Mesodermal cell (in vitro differentiated cells): ENCODE measurements at regions not wholly inside any gene's neighbourhood (a gene's known extent, or its start where the extent isn't known, plus 50 kb on each side); places are given as distances from the start of the nearest gene placed in this dataset.

ENCODE experiments used
- H3K27ac ChIP-seq: 2 replicates; pipeline ENCODE4 v1.7.0; 2013; ENCODE audit warnings: mild to moderate bottlenecking, low read depth, low read length, moderate library complexity; ENCODE audit not compliant: severe bottlenecking
- H3K36me3 ChIP-seq: 2 replicates; pipeline ENCODE4 v1.7.1; 2013; ENCODE audit warnings: mild to moderate bottlenecking, low read length, moderate library complexity; ENCODE audit not compliant: control insufficient read depth, insufficient read depth
- H3K4me1 ChIP-seq: one replicate; pipeline ENCODE4 v1.7.1; 2013; ENCODE audit warnings: mild to moderate bottlenecking, low read length; ENCODE audit not compliant: insufficient read depth, control insufficient read depth, poor library complexity, severe bottlenecking
- H3K4me3 ChIP-seq: 2 replicates; pipeline ENCODE4 v1.7.0; 2013; ENCODE audit warnings: low read length, control low read depth, mild to moderate bottlenecking; ENCODE audit not compliant: insufficient read depth, poor library complexity, severe bottlenecking; ENCODE audit errors: extremely low read depth
- H3K9me3 ChIP-seq: 2 replicates; pipeline ENCODE4 v1.7.1; 2013; ENCODE audit warnings: mild to moderate bottlenecking, low read length, moderate library complexity; ENCODE audit not compliant: control insufficient read depth
- WGBS, 2 experiments: methylation state at CpG; one replicate each; pipeline ENCODE4 v1.1.5; 2013; ENCODE audit warnings: missing lambda C conversion rate in 2 of 2; ENCODE audit not compliant: insufficient coverage in 2 of 2; 5-methylcytosine and 5-hydroxymethylcytosine counted together

DNA sequence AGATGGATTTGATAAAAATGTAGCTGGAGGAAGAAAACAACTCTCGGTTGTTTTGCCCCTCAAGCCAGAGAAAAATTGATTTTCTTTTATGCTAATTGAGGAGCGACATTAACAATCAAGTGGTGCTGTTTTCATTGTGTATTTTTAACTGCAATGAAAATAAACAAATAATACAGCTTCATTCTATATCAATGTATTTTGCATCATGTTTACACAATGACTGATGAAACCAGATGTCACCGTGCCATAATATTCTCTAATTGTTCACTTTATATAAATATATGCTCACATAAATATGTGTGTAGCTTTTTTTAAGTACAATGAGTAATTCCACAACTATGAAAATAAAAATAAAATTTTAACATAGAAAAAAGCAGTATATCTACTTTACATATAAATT lies 139.0 kb upstream of the PRDM9 start:
- H3K4me1 ChIP-seq: no peaks in the 10 kb centered on the region
- no CpG with 5 or more reads among the region's 3 CpGs for WGBS, 2 experiments
- H3K9me3 ChIP-seq: no peaks in the 10 kb centered on the region
- H3K36me3 ChIP-seq: no peaks in the 10 kb centered on the region
- no peak overlapping the region for H3K27ac ChIP-seq
- H3K4me3 ChIP-seq: no peak overlapping the region

DNA sequence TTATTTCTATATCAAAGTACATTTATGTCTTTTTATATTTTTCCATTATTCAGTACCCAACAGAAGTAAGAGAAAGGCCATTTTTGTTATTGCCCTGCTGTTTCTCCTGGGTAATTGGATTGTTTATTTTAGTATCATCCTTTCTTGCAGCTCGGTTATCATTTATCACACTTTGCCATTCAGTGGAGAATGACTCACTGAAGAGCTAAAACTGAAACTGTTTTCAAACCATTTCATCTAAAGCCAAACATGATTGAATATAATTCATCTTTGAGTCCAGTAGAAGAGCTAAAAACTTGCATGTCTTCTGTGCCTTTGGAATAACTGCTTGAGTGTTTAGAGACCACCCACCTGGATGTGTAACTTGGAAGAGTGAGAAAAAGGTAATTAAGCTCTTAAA lies 139.5 kb upstream of the PRDM9 start:
- Histone ChIP-seq H3K4me1 (no peaks in the 10 kb centered on the region), H3K27ac (no peak overlapping the region), H3K4me3 (no peak overlapping the region), H3K36me3 (no peaks in the 10 kb centered on the region), H3K9me3 (peaks cover 3% of the 10 kb centered on the region)
- WGBS, 2 experiments: no CpG with 5 or more reads among the region's 1 CpG

DNA sequence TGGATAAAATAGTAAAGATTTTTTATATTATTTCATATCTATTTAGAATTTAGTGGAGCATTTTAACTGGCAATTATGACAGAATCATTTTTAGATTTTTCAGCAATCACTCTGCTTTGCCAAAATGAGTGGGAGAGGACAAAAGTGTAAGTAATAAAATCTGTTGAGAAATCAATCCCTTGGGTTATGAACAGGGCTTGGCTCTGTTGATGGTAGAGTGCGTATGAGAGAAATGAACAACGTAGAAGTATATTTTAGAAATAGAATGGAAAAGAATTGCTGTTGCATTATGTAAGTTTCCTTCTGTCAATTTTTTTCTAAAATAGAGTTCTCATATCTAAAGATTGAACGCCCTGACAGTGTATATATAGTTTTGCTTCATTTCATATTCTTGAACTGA lies 154.1 kb upstream of the PRDM9 start:
- Histone ChIP-seq H3K4me1 (no peaks in the 10 kb centered on the region), H3K4me3 (no peak overlapping the region), H3K9me3 (no peaks in the 10 kb centered on the region), H3K36me3 (no peaks in the 10 kb centered on the region), H3K27ac (no peak overlapping the region)
- WGBS, 2 experiments: 94 to 100% methylated on average over 1 to 2 of the region's 3 CpGs

DNA sequence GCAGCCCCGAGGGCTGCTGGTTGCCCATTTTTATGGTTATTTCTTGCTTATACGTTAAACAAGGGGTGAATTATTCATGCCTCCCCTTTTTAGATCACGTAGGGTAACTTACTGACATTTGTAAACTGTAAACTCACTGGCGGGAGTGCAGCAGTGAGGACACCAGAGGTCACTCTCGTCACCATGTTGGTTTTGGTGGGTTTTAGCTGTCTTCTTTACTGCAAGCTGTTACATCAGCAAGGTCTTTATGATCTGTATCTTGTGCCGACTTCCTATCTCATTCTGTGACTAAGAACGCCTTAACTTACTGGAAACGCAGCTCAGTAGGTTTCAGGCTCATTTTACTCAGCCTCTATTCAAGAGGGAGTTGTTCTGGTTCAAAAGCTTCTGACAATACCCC lies 155.0 kb upstream of the PRDM9 start:
- 60 to 73% methylated on average over 1 to 7 of the region's 8 CpGs for WGBS, 2 experiments
- no peak overlapping the region for H3K4me3 ChIP-seq
- H3K27ac ChIP-seq: no peak overlapping the region
- no peaks in the 10 kb centered on the region for H3K9me3 ChIP-seq
- no peaks in the 10 kb centered on the region for H3K36me3 ChIP-seq
- no peaks in the 10 kb centered on the region for H3K4me1 ChIP-seq

DNA sequence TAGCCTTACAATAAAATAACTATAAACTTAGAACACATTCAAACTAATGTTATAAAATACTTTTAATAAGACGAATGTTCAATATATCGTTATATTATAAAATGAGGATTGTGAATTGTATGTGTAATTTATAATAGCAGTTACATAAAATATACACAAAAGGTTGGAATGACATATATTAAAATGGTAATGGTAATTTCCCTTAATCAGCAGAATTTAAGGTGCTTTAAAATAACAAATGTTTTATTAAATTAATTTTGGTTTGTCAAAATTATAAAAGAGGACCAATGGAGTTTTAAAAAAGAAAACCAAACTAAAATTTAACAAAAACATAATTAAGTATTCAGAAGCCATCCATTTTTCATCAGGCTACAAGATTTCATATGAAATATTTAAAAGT lies 164.3 kb upstream of the PRDM9 start:
- WGBS, 2 experiments: no CpG with 5 or more reads among the region's 2 CpGs
- Histone ChIP-seq H3K27ac (no peak overlapping the region), H3K4me3 (no peak overlapping the region), H3K9me3 (no peaks in the 10 kb centered on the region), H3K4me1 (no peaks in the 10 kb centered on the region), H3K36me3 (no peaks in the 10 kb centered on the region)

DNA sequence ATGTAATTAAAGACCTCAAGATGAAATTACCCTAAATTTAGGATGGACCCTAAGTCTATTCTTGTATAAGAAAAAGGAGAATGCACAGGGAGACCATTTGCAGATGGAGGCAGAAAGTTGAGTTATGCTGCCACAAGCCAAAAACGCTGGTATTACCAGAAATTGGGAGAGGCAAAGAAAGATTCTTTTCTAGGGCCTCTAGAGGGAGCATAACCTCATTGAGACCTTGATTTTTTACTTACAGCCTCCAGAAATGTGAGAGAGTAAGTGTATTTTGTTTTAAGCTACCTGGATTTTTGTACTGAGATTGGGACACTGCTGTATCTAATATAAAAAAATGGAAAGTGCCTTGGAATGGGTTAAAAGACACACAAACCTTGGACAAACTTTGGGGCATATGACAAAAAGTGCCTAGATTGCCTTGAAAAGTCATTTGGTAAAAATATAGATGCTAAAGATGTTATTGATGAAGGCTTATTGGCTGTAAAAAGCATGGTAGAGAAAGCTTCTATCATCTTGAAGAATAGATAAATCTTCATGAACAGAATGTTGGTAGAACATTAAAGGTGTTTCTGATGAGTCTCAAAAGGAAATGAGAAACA lies 174.7 kb upstream of the PRDM9 start:
- H3K4me3 ChIP-seq: no peak overlapping the region
- WGBS, 2 experiments: 0 to 20% methylated on average over 1 of the region's 1 CpG
- no peaks in the 10 kb centered on the region for H3K36me3 ChIP-seq
- no peaks in the 10 kb centered on the region for H3K9me3 ChIP-seq
- H3K4me1 ChIP-seq: no peaks in the 10 kb centered on the region
- H3K27ac ChIP-seq: no peak overlapping the region

DNA sequence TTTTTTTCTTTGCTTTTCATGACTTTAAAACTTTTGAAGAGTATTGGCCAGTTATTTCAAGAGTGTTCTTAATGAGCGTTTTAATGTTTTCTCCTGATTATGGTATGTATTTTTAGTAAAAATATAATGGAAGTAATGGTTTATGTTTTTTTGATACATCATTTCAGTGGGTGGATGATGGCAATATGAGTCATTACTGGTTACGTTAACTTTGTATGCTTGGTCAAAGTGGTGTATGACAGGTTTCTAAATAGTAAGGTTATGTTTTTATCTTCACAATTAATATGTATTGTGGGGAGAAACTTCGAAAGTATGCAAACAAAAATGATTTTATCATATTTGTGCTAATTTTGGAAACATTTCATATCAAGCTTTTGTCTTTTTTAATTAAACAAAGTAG lies 176.7 kb upstream of the PRDM9 start:
- H3K4me1 ChIP-seq: no peaks in the 10 kb centered on the region
- H3K4me3 ChIP-seq: no peak overlapping the region
- H3K27ac ChIP-seq: no peak overlapping the region
- H3K36me3 ChIP-seq: no peaks in the 10 kb centered on the region
- H3K9me3 ChIP-seq: no peaks in the 10 kb centered on the region
- 91% methylated on average over 1 of the region's 3 CpGs; no CpG with 5 or more reads in 1 of the 2 experiments for WGBS, 2 experiments

DNA sequence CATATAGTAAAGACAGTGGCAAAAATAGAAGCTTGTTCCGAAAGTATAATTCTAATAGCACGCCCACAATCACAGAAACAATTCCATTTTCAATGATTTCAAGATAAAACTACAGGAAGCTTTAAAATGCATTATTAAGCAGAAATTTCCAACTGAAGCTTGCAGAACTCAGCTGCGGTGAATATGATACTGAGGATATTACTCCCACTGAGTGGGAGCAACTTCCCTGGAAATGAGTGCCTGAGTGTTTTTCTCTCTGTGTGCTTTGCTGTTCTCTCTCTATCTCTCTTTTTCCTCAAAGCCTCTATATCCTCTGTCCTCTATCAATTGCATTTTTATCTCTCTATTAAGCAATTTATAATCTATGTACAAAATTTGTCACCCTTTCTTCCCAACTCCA lies 187.5 kb upstream of the PRDM9 start:
- 100% methylated on average over 1 to 2 of the region's 3 CpGs for WGBS, 2 experiments
- Histone ChIP-seq H3K9me3 (no peaks in the 10 kb centered on the region), H3K4me3 (no peak overlapping the region), H3K4me1 (no peaks in the 10 kb centered on the region), H3K27ac (no peak overlapping the region), H3K36me3 (no peaks in the 10 kb centered on the region)

DNA sequence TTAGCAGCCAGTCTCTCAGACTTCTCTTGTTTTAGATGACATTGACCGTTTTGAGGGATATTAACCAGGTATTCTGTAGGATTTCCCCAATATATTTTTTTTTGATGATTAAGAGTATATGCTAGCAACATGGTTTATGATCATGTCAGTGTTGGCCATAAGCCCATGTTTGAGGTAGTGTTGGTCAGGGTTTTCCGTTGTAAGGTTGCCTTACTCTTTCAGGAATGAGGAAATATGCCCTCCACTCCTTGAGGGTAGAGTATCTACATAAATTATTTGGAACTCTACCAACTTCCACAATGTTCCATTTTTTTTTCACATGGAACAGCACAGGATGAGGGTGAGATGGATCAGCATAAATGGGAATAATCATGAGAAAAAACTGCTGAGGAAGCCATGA lies 188.4 kb upstream of the PRDM9 start:
- H3K4me3 ChIP-seq: no peak overlapping the region

DNA sequence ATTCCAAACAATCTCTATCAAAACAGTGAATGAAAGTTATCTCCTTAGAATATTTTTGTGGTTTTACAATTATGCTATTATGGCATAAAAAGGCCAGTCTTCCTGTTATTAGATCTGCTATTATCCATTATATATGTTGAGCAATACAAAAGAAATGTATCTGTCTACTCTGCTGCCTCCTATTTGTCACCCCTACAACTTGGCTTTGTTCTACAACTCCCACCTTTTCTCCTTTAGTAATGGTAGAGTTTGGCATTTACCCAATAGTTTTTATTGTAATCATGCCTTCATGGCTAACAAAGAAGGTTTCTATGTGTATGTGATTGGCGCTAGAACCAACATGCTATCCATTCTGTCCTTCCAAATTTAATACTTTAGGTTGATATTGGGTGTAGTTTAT lies 189.2 kb upstream of the PRDM9 start:
- no peak overlapping the region for H3K4me3 ChIP-seq
- no peak overlapping the region for H3K27ac ChIP-seq
- H3K4me1 ChIP-seq: peaks cover 6% of the 10 kb centered on the region
- H3K36me3 ChIP-seq: no peaks in the 10 kb centered on the region
- H3K9me3 ChIP-seq: peaks cover 3% of the 10 kb centered on the region
- WGBS, 2 experiments: no CpG with 5 or more reads among the region's 1 CpG

More for the DNA sequence above, 188.4 kb upstream of the PRDM9 start:
- Histone ChIP-seq H3K36me3 (no peaks in the 10 kb centered on the region), H3K4me1 (peaks cover 6% of the 10 kb centered on the region), H3K9me3 (peaks cover 3% of the 10 kb centered on the region), H3K27ac (no peak overlapping the region)
- WGBS, 2 experiments: 100% methylated on average over 1 of the region's 2 CpGs; no CpG with 5 or more reads in 1 of the 2 experiments

DNA sequence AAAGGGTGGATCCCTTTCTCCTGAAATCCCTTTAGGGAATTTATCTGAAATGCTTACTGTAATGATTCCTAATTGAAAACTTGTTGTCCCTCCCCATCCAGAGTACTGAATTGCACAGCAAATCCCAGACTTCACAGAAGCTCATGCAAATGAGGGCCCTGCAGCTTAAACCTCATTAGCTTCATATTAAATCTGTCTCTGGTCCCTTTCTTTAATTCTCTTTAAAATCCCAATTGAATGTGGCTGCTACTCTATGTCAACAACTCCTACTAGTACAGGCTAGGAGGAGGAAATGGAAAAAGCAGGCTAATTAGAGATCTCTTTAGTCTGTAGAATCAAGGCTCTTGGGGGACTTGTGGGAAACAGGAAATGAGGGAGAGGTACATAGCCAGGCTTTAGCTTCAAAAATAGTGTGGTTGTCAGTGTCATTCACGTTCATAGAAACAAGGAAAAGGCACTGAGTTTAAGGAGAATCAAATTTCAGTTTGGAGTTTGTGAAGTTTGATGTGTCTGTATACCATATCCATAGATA lies 191.3 kb upstream of the PRDM9 start:
- whole genome bisulfite sequencing, 2 experiments: 50% methylated on average over 1 of the region's 1 CpG; no CpG with 5 or more reads in 1 of the 2 experiments
- H3K27ac ChIP-seq: peak overlapping the region; percentile 67
- H3K9me3 ChIP-seq: peaks cover 3% of the 10 kb centered on the region
- H3K4me1 ChIP-seq: peaks cover 6% of the 10 kb centered on the region
- no peaks in the 10 kb centered on the region for H3K36me3 ChIP-seq
- H3K4me3 ChIP-seq: no peak overlapping the region
